Fibroblast of pulmonary artery (primary cell): ENCODE measurements at regions not wholly inside any gene's neighbourhood (a gene's known extent, or its start where the extent isn't known, plus 50 kb on each side); places are given as distances from the start of the nearest gene placed in this dataset.

ENCODE experiments used
- DNase-seq: peaks from one replicate; pipeline ENCODE4 v3.0.0-alpha.2; 2010; ENCODE audit warnings: low read depth
- H3K4me3 ChIP-seq: replicated peaks from 2 replicates; pipeline ENCODE4 v1.5.1; 2011; ENCODE audit warnings: low read depth, mild to moderate bottlenecking, control low read depth, low read length, moderate library complexity
- CTCF ChIP-seq: IDR thresholded peaks from 2 replicates; pipeline ENCODE4 v1.5.1; 2011; ENCODE audit warnings: mild to moderate bottlenecking, control low read depth, low read length, inconsistent platforms; ENCODE audit errors: missing control alignments

DNA sequence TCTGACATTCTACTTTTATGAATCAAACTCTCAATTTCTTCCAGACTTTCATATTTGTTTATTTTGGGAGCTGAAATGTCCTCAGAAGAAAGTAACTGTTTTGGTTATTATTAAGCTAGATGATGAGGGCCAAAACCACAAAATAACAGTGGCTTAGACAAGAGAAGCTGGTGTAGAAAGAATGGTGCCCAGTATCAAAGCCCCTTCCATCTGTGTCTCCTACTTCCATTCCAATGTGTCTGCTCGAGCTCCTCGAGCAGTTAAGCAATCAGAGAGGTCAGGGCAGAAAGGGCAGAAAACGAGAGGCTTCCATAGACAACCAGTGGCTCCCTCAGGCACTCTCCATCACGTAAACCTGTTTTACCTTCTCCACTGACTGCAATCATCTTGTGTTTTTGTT is 59.7 kb upstream of the MAGI1 start:
- DNase-seq, result peak; percentile 29
- no peak for TF ChIP-seq CTCF
- no peak overlapping the region for H3K4me3 ChIP-seq

GRCh38 chr3:66097647-66098046 is 58.9 kb upstream of the MAGI1 start:
- TF ChIP-seq CTCF, result no peak
- no peak for DNase-seq
- no peak overlapping the region for H3K4me3 ChIP-seq

GRCh38 chr3:66095295-66096001 is 56.7 kb upstream of the MAGI1 start:
- peak; percentile 14 for DNase-seq
- TF ChIP-seq CTCF, result no peak
- H3K4me3 ChIP-seq, result no peak overlapping the region

DNA sequence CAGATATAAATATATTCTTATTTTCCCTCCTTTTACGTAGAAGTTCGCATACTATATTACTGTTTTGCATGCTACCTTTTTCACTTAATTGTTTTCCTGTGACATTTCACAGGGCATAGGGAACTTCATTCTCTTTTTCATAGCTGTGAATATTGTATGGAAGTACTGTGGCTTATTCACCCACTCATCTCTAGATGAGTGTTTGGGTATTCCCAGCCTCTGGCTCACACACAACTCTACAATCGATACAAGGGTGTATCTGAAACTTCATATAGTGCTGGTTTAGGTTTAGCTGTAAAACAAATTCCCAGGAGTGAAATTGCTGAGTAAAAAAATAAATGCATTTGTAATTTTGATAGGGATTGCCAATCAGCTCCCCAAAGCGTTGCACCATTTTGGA is 55.3 kb upstream of the MAGI1 start:
- no peak for TF ChIP-seq CTCF
- no peak overlapping the region for H3K4me3 ChIP-seq
- no peak for DNase-seq

DNA sequence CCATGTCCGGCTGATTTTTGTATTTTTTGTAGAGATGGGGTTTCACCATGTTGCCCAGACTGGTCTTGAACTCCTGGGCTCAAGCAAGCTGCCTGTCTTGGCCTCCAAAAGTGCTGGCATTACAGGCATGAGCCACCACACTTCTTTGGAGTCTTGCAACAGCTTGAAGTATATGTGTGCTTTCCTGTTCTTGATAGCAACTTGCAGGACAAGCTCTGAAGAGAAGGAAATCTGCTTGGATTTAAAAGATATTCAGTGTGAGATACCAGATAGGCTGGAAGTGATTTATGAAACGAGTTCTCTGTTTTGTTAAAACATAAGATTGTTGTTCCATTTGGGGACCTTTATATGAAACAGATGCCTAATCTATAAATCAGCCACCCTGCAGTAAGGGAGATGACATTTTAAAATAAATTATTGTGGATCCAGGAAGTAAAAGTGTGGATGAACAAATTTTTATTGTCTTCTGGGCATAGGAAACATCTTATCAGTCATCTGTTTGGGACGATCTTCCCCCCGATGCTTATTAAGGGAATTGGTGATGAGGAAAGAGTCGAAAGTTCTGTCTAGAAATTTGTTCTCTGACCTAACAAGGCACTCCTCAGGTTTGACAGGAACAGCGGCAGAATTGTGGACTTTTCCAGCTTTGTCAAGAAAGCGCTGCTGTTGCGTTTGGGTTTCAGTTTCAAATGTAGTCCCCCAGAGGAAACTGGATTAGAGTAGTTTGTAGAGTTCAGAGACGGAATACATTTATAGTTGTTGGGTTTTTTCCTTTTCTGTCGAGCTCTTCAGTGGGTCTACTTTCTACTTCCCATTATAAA is 53.7 kb upstream of the MAGI1 start:
- no peak overlapping the region for H3K4me3 ChIP-seq
- no peak for DNase-seq
- TF ChIP-seq CTCF, result no peak
